Natural killer cell (primary cell): ENCODE measurements at regions not wholly inside any gene's neighbourhood (a gene's known extent, or its start where the extent isn't known, plus 50 kb on each side); places are given as distances from the start of the nearest gene placed in this dataset.

Experiments
- ATAC-seq, 3 donors: fragments of 150-1000 bp in 2 of 3; fragments of 200-7000 bp in 1 of 3; cut with Tn5 transposase; 1 replicate in 1 of 3; 2 replicates in 2 of 3; pipeline ENCODE4 v1.10.0; 2021; ENCODE audit warnings: mild to moderate bottlenecking in 2 of 3, moderate library complexity in 2 of 3
- DNase-seq, 2 donors: peaks; one replicate each; pipeline versions ENCODE4 v3.0.0 to v3.0.0-alpha.2; 2013 to 2021; ENCODE audit warnings: mixed read lengths in 1 of 2
- H3K27ac ChIP-seq: one replicate; pipeline ENCODE4 v1.5.1; 2013; ENCODE audit warnings: mild to moderate bottlenecking, low read length
- H3K27me3 ChIP-seq: one replicate; pipeline ENCODE4 v1.6.1; 2013; ENCODE audit warnings: low read length; ENCODE audit not compliant: control insufficient read depth, insufficient read depth
- H3K36me3 ChIP-seq: one replicate; pipeline ENCODE4 v1.6.1; 2013; ENCODE audit warnings: low read length; ENCODE audit not compliant: control insufficient read depth, insufficient read depth
- H3K4me1 ChIP-seq: one replicate; pipeline ENCODE4 v1.6.1; 2013; ENCODE audit warnings: low read length; ENCODE audit not compliant: control insufficient read depth, insufficient read depth
- H3K4me3 ChIP-seq: one replicate; pipeline ENCODE4 v1.5.1; 2013; ENCODE audit warnings: low read length
- H3K9me3 ChIP-seq: one replicate; pipeline ENCODE4 v1.6.1; 2013; ENCODE audit warnings: low read length; ENCODE audit not compliant: control insufficient read depth, insufficient read depth
- H3K27ac Mint-ChIP-seq, 2 donors: one replicate each; pipeline ENCODE4 v1.8.0; 2022; ENCODE audit warnings: mild to moderate bottlenecking in 2 of 2, mixed read lengths in 2 of 2, moderate library complexity in 1 of 2
- H3K27me3 Mint-ChIP-seq, 2 donors: one replicate each; pipeline ENCODE4 v1.8.0; 2022; ENCODE audit warnings: low read depth in 2 of 2, mixed read lengths in 2 of 2
- H3K36me3 Mint-ChIP-seq: one replicate; pipeline ENCODE4 v1.8.0; 2022; ENCODE audit warnings: mixed read lengths
- H3K4me1 Mint-ChIP-seq, 2 donors: one replicate each; pipeline ENCODE4 v1.8.0; 2022; ENCODE audit warnings: mixed read lengths in 2 of 2
- H3K4me3 Mint-ChIP-seq: one replicate; pipeline ENCODE4 v1.8.0; 2022; ENCODE audit warnings: mild to moderate bottlenecking, moderate library complexity, mixed read lengths
- H3K9me3 Mint-ChIP-seq, 2 donors: one replicate each; pipeline ENCODE4 v1.8.0; 2022; ENCODE audit warnings: mixed read lengths in 2 of 2
- CTCF ChIP-seq: fragments of 200-600 bp; IDR thresholded peaks from one replicate; pipeline ENCODE4 v1.8.0; 2022; ENCODE audit warnings: antibody characterized with exemption
- WGBS: methylation state at CpG from one replicate; pipeline ENCODE4 v1.1.7; 2013; ENCODE audit warnings: missing lambda C conversion rate; ENCODE audit not compliant: insufficient coverage; 5-methylcytosine and 5-hydroxymethylcytosine counted together
- intact Hi-C: fragments of 100-400 bp; cut with micrococcal nuclease; formaldehyde crosslinking; loops from one replicate; pipeline ENCODE4 v1.14.2; 2022

- intact Hi-C loops, result no loop called here
- no peak overlapping the region for H3K27ac Mint-ChIP-seq
- no peak overlapping the region for H3K4me3 Mint-ChIP-seq
These were observed 108.8 kb upstream of the TBX18 start for GRCh38 chr6:84872996-84873723.

DNA sequence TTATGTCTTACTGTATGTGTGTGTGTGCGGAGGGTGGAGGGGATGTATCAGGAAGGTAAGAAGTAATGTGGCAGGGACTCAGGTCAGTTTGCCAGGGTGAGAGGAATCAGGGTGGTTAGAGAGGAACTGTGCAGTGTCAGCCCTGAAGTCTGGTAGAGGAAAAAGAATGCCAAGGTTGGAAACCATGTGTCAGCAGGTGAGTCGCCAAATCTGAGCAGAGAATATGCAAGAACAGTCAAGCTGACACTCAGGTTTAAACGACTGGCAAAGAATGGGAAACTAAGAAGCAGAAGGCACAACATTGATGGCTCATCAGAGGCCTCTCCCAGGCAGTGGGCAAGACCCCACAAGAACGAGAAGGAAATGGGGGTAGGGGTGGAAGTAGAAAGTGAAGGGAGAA is 107.5 kb upstream of the TBX18 start:
- H3K36me3 ChIP-seq, result no peaks in the 10 kb centered on the region
- TF ChIP-seq CTCF, result no peak
- H3K27ac ChIP-seq, result no peak overlapping the region
- Mint-ChIP-seq H3K9me3 (peaks cover 10% of the 10 kb centered on the region in 2 donors), H3K36me3 (no peaks in the 10 kb centered on the region), H3K4me3 (no peak overlapping the region), H3K4me1 (no peaks in the 10 kb centered on the region), H3K27ac (no peak overlapping the region), H3K27me3 (no peaks in the 10 kb centered on the region)
- no peaks in the 10 kb centered on the region for H3K27me3 ChIP-seq
- 79% methylated on average over 4 of the region's 4 CpGs for whole genome bisulfite sequencing
- H3K4me1 ChIP-seq, result no peaks in the 10 kb centered on the region
- no peak for DNase-seq
- no peak overlapping the region for H3K4me3 ChIP-seq
- peaks cover 5% of the 10 kb centered on the region for H3K9me3 ChIP-seq
- intact Hi-C loops, result no loop called here
- no peak for ATAC-seq

More at GRCh38 chr6:84872996-84873723, 108.8 kb upstream of the TBX18 start:
- Histone ChIP-seq H3K4me3 (no peak overlapping the region), H3K36me3 (no peaks in the 10 kb centered on the region), H3K27me3 (no peaks in the 10 kb centered on the region), H3K9me3 (peaks cover 5% of the 10 kb centered on the region), H3K4me1 (no peaks in the 10 kb centered on the region), H3K27ac (no peak overlapping the region)
- ATAC-seq (no peak), DNase-seq (no peak)
- no peaks in the 10 kb centered on the region for H3K4me1 Mint-ChIP-seq
- peaks cover 13 to 16% of the 10 kb centered on the region in 2 donors for H3K9me3 Mint-ChIP-seq
- 72% methylated on average over 3 of the region's 4 CpGs for WGBS
- H3K36me3 Mint-ChIP-seq, result no peaks in the 10 kb centered on the region
- no peaks in the 10 kb centered on the region for H3K27me3 Mint-ChIP-seq
- no peak for TF ChIP-seq CTCF

DNA sequence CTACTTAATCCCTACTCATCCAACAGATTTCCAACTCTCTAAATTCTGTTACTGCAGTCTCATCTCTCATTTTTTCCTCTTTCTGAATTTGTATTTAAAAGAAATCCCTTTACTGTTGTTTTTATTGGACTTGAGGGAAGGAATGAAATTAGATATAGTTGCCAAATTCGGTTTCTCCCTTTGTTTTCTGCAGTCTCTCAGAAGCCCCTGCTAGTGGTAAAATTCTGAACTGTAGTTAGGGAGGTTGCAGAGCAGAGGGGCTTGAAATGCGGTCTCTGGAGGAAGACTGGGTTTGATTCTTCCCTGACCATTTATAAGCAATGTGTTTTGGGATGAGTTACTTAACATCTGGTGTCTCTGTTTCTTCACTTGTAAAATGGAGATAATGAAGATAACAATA is 106.3 kb upstream of the TBX18 start:
- no peak overlapping the region for H3K4me3 ChIP-seq
- H3K27me3 ChIP-seq, result no peaks in the 10 kb centered on the region
- WGBS, result 66% methylated on average over 2 of the region's 2 CpGs
- no peak overlapping the region for H3K27ac ChIP-seq
- no peaks in the 10 kb centered on the region for H3K4me1 ChIP-seq
- Mint-ChIP-seq H3K27me3 (no peaks in the 10 kb centered on the region), H3K36me3 (no peaks in the 10 kb centered on the region), H3K4me1 (no peaks in the 10 kb centered on the region), H3K4me3 (no peak overlapping the region), H3K27ac (no peak overlapping the region), H3K9me3 (peaks cover 6 to 8% of the 10 kb centered on the region in 2 donors)
- H3K9me3 ChIP-seq, result peaks cover 5% of the 10 kb centered on the region
- no peaks in the 10 kb centered on the region for H3K36me3 ChIP-seq
- intact Hi-C loops, result no loop called here
- TF ChIP-seq CTCF, result no peak
- DNase-seq (no peak), ATAC-seq (no peak)

DNA sequence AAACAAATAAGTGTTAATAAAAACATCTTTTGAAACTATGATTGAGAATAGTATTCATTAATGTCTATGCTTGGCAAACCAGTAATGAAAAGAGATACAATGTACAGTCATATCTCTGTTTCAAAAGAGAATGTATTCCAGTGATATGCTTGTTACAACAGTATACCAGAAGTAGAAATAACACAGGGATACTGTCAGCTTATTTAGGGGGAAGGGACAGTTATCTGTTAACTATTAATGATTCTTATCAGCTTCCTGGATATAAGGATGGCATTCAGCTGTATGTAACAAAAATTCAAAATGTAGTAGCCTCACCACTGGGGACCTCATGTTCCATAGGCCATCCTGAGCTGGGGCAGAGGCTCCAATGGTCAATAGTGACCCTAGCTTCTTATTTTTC is 103.8 kb upstream of the TBX18 start:
- Histone ChIP-seq H3K36me3 (no peaks in the 10 kb centered on the region), H3K27ac (no peak overlapping the region), H3K9me3 (peaks cover 5% of the 10 kb centered on the region), H3K4me1 (no peaks in the 10 kb centered on the region), H3K4me3 (no peak overlapping the region), H3K27me3 (no peaks in the 10 kb centered on the region)
- Mint-ChIP-seq H3K4me3 (no peak overlapping the region), H3K36me3 (no peaks in the 10 kb centered on the region), H3K9me3 (peaks cover 6 to 8% of the 10 kb centered on the region in 2 donors), H3K27ac (no peak overlapping the region), H3K27me3 (no peaks in the 10 kb centered on the region), H3K4me1 (no peaks in the 10 kb centered on the region)
- DNase-seq (no peak), ATAC-seq (no peak)
- TF ChIP-seq CTCF, result no peak
- intact Hi-C loops, result no loop called here
